Peyer's patch (tissue), 4 donors: ENCODE measurements at regions not wholly inside any gene's neighbourhood (a gene's known extent, or its start where the extent isn't known, plus 50 kb on each side); places are given as distances from the start of the nearest gene placed in this dataset.

Experiments used
- POLR2A ChIP-seq, 2 donors: fragments of 450-650 bp; IDR thresholded peaks; one replicate each; pipeline ENCODE4 v1.5.1; 2017; ENCODE audit warnings: antibody characterized with exemption in 2 of 2, mild to moderate bottlenecking in 2 of 2, moderate library complexity in 2 of 2
- TF ChIP-seq, protein P1 (sequence below), 6 experiments: fragments of 450-650 bp in 4 of 6; fragments of 200-600 bp in 2 of 6; sonication (generic) in 1 of 6; IDR thresholded peaks; one replicate each; pipeline ENCODE4 v1.5.1; 2017 to 2019; ENCODE audit warnings: antibody characterized with exemption in 6 of 6, mild to moderate bottlenecking in 3 of 6, moderate library complexity in 1 of 6

DNA sequence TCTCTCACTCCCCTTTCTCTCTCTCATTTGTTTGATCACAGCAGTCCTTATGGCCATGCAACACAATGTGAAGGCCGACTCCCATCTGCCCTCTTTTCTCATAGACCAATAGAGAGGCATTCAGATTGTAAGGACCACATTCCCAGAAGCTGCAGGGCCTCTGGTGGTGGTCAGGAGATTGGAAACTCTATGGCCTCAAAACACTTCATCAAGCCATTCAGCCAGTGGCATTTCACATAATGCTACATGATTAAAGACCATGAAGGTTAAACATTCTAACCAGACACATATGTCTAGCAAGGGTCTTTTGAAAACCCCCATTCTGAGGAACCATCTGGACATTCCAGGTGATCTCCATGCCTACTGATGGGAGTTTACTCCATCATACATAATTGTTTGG is 769.5 kb upstream of the CXADR start:
- TF ChIP-seq, protein P1, sequence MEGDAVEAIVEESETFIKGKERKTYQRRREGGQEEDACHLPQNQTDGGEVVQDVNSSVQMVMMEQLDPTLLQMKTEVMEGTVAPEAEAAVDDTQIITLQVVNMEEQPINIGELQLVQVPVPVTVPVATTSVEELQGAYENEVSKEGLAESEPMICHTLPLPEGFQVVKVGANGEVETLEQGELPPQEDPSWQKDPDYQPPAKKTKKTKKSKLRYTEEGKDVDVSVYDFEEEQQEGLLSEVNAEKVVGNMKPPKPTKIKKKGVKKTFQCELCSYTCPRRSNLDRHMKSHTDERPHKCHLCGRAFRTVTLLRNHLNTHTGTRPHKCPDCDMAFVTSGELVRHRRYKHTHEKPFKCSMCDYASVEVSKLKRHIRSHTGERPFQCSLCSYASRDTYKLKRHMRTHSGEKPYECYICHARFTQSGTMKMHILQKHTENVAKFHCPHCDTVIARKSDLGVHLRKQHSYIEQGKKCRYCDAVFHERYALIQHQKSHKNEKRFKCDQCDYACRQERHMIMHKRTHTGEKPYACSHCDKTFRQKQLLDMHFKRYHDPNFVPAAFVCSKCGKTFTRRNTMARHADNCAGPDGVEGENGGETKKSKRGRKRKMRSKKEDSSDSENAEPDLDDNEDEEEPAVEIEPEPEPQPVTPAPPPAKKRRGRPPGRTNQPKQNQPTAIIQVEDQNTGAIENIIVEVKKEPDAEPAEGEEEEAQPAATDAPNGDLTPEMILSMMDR (IDR thresholded peaks at IDR 0.05), result no peak
- no peak for TF ChIP-seq POLR2A (IDR thresholded peaks at IDR 0.05)
